ENCODE measurements at regions not wholly inside any gene's neighbourhood (a gene's known extent, or its start where the extent isn't known, plus 50 kb on each side); places are given as distances from the start of the nearest gene placed in this dataset.

- H3K27me3 Mint-ChIP-seq (ENCODE audit: insufficient read depth, low read depth, poor library complexity) = peaks cover 11% of the 10 kb centered on the region
Measured at GRCh38 chr12:93164103-93164880, 213.4 kb upstream of the NUDT4 start.

More at GRCh38 chr12:93164103-93164880, 213.4 kb upstream of the NUDT4 start:
- H3K4me3 Mint-ChIP-seq = no peak overlapping the region
- TF ChIP-seq NANOG (IDR thresholded peaks at IDR 0.05; ENCODE audit: borderline replicate concordance) (no peak), CTCF (conservative IDR thresholded peaks at IDR 0.05; ENCODE audit: low read depth in 2 of 2) (no peak), POLR2AphosphoS5 (IDR thresholded peaks at IDR 0.05; ENCODE audit: low read depth) (no peak), REST (IDR thresholded peaks at IDR 0.05; ENCODE audit: unreplicated experiment) (no peak), ZNF462 (CRISPR knock-in tag; IDR thresholded peaks at IDR 0.05) (no peak), EZH2phosphoT487 (IDR thresholded peaks at IDR 0.05; ENCODE audit: unreplicated experiment) (no peak), ETS1 (IDR thresholded peaks at IDR 0.05) (no peak), ZNF331 (CRISPR knock-in tag; IDR thresholded peaks at IDR 0.05; ENCODE audit: low read depth) (no peak), STAT1 (IDR thresholded peaks at IDR 0.05; ENCODE audit: unreplicated experiment) (no peak), EZH2 (IDR thresholded peaks at IDR 0.05; ENCODE audit: low read depth, unreplicated experiment) (no peak), JUNB (IDR thresholded peaks at IDR 0.05; ENCODE audit: unreplicated experiment) (no peak), CREB1 (CRISPR knock-in tag; IDR thresholded peaks at IDR 0.05; ENCODE audit: low read depth) (no peak), ZNF114 (CRISPR knock-in tag; IDR thresholded peaks at IDR 0.05) (no peak)
- Histone ChIP-seq H2AFZ (no peak overlapping the region), H3K4me2 (no peak overlapping the region), H3K4me1 (ENCODE audit: insufficient read depth) (0 out of 2 replicates have a peak, but pooled peaks cover 3% of the 10 kb centered on the region), H3K27ac (ENCODE audit: low read depth) (no peak overlapping the region), H3K36me3 (ENCODE audit: insufficient read depth) (no peaks in the 10 kb centered on the region), H3K4me3 (no peak overlapping the region), H4K20me1 (replicated peaks; ENCODE audit: insufficient read depth) (no peaks in the 10 kb centered on the region; the same call in 1 of the 2 replicates), H3K27me3 (ENCODE audit: insufficient read depth) (peaks cover 24% of the 10 kb centered on the region), H3K9me2 (ENCODE audit: insufficient read depth) (no peaks in the 10 kb centered on the region; the same call in 1 of the 2 replicates), H3F3A (replicated peaks; ENCODE audit: low read depth) (no peaks in the 10 kb centered on the region), H3K79me2 (replicated peaks; ENCODE audit: insufficient read depth) (no peaks in the 10 kb centered on the region)
- H3K4me1 Mint-ChIP-seq = peaks cover 9% of the 10 kb centered on the region; the same call in 2 of the 3 replicates
- H3K9me3 Mint-ChIP-seq = no peaks in the 10 kb centered on the region
- DNase-seq (ENCODE audit: low spot score) (no peak), ATAC-seq (no peak)
- H3K36me3 Mint-ChIP-seq (ENCODE audit: low read depth) = no peaks in the 10 kb centered on the region
- no peak overlapping the region for H3K27ac Mint-ChIP-seq
